ENCODE measurements at regions not wholly inside any gene's neighbourhood (a gene's known extent, or its start where the extent isn't known, plus 50 kb on each side); places are given as distances from the start of the nearest gene placed in this dataset.

DNA sequence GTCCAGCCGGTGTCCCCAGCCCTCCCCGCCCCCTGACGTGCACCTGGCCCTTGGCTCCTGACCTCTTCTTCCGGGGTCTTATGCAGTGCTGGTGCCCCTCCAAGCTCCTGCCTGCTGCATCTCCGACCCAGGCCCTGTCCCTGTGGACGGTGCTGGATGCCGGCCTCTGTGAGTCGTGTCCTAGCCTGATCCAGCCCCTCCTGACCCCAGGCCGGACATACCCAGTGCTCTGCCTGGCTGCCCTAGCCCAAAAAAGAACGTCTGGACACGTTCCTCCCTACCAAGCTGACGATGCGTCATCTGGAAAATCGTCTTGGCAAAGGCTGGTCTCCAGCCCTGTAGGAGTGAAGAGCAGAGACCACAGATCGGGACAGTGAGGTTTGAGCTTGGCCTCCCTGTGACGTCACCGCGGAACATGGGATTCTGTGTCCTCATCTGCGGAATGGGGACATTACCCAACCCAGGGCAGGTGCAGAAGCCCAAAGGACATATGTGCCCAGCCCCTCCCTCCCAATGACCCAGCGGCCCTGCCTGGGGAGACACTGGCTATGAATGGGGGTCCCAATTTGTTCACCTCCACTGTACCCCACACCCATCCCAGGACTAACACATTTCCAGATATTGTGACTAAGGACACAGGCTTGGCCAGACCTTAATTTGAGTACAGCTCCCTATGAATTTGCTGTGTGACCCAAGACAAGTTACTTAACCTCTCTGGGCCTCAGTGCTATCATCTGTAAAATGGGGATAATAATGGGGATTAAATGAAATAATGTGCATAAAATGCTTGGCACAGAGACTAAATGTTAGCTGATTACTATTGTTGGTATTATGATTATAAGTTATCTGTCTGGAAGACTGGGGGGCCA lies 51.0 kb upstream of the BCL11B start:
- ATAC-seq = peak; percentile 29

DNA sequence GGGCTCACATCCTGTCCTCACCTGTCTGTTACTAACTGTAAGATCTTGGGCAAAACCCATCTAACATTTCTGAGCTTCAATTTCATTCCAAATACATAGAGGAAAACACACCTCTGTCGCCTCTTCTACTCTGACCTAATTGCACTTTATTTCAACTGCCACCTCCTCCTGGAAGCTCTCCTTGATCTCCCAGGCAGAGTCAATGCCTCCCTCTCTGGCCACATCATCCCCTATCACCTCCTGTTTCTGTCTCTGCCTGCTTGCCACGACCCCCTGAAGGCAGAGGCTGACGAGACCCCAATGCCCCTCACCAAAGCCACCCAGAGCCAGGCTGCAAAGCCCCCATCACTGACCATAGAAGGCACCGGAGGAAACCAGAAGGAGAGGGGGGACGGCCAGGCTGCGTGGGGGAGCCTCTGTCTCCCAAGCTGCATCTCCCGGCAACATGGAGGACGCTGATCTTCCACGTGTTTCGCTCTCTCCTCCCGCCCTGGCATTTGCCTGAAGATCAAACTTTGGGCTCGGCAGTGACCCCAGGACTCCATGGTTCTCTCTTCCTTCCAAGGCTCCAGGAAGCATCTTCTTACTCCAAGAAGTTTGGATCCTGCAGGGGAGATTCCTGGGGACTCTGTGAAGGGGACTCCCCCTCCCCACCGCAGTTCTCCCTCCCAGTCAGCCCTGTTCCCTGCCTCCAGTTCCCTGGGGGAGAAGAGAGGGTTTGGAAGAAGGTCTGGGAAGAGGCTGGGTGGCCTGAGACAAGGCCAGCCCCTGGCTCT lies 50.1 kb upstream of the BCL11B start:
- ATAC-seq = no peak
